NOMO-1 treated with DMSO at 0.1 percent for 48 hours (cell line): ENCODE measurements at regions not wholly inside any gene's neighbourhood (a gene's known extent, or its start where the extent isn't known, plus 50 kb on each side); places are given as distances from the start of the nearest gene placed in this dataset.

Experiments used
- DNase-seq: peaks from one replicate; lab custom pipeline; 2025; ENCODE audit not compliant: unreplicated experiment; lab: John Stamatoyannopoulos, UW

DNA sequence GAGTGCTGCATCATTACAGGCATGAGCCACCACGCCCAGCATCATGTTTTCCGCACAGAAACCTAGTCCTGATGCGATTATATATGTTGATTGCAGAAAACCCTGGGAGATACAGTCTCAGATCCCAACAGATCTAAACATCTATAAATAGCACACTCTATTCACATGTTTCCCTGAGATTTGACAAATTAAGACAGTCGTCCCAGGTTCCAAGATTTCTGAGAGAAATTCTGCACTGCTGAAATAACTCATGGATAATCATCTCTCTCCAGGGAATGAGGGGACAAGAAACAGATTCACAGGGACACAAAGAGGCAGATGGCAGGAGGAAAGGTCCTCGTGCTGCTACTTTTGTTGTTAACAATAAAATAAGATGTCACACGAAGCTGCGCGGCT, 393.1 kb upstream of the CELF2 start:
- DNase-seq = no peak

DNA sequence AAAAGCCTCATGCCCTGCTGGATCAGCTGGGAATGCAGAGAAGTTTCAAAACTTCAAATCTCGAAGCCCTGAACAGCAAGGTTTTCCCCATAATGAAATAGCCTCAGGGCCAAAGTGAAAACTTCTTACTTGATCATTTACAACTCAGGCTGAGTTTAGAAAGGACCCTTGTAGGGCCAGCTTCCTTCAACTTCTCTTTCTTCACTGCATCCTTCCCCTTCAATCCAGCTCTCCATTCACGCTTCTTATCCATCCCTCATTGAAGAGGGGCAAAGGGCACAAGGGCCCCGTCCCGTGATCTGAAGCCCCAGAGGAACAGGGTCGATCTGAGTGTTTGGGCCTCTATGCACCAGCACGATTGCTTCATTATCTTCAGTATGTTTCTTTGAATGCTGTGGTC, 392.2 kb upstream of the CELF2 start:
- DNase-seq = no peak

DNA sequence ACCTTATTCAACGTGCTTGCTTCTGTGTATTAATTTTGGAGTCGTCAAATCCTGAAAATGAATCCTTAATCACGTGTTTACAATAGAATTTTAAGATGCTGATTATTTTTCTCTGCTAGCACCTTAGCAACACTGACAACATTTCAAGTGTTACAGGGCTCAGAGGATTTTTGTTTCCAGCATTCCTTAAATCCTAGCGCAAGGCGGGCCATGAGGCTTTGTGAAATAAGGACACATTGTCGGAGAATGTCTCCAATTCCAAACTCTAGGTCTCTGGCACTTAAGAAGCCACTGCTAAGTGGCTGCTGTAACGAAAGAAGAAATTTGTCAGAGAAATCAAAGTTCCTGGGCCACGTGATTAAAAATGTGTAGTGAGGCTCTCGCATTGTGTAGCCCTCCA, 390.9 kb upstream of the CELF2 start:
- no peak for DNase-seq

- no peak for DNase-seq
These were observed 390.3 kb upstream of the CELF2 start for GRCh38 chr10:10627414-10627813.

DNA sequence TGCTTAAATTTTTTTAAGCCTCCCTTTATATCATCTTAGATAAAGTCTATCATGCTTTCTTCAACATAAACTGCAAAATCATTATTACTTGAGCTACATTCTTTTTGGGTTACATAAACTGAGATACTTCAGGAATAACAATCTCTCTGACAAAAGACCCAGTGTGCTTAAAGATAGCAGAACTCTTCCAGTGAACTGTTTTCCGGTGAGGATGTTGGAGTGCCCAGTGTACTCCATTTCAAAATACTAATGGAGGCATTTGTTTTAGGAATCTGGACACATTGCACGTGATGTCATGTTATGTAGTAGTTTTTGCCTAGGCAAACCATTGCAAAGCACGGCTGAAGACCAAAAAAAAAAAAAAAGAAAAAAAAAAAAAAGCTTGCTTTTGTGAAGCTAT, 388.2 kb upstream of the CELF2 start:
- DNase-seq = no peak

DNA sequence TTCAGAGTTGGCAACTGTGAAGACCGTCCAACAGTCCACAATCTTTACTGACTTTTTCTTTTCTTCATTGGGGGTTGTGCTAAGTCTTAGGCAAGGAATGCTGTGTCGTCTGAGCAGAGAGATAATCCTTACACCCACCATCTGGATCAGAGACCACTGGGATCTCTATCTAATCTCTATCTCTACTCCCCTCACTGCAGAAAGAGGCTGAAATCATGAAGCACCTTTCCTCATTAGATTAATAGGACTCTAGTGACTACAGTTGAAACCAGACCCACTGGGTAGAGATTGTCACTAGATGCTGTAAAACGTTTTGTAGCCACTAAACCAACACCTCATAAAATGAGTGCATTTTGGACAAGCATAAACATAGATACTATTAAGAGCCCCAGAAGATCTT, 387.4 kb upstream of the CELF2 start:
- no peak for DNase-seq

DNA sequence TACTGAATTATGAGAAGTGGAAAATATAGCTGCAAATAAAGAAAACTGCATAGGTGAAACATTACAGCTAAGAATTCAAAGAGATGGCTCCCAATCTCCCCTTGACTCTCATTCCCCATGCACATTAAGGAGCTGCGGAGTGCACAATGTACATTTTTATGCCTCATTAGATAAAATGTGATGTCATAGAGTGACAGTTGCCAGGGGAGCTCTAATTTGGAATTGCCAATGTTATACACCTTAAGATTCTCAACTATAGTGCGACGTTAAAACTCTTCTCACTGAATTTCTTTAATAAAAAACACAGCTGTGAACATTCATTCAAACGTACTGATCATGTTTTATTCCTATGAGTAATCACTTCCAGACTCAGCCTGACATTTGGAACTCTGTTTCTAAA, 386.9 kb upstream of the CELF2 start:
- DNase-seq = no peak

DNA sequence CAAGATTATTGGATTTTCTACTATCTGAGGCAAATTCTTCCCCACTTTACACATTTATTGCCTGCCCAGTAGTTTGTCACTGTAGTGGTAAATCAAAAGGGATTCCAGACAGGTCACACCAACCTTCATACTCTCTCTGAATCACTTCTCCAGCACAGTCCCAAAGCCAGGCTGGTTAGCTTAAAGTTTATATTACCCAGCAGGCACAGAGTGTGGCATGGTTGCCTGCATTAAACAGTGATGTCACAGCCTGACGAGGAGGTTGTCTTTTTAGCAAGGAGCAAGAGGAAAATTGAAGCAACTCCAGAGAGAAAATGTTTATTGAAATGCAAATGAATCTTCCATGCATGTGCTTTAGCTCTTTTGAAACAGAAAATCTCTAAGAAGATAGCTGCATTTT, 375.5 kb upstream of the CELF2 start:
- no peak for DNase-seq

GRCh38 chr10:10642751-10643150, 374.9 kb upstream of the CELF2 start:
- DNase-seq = no peak

DNA sequence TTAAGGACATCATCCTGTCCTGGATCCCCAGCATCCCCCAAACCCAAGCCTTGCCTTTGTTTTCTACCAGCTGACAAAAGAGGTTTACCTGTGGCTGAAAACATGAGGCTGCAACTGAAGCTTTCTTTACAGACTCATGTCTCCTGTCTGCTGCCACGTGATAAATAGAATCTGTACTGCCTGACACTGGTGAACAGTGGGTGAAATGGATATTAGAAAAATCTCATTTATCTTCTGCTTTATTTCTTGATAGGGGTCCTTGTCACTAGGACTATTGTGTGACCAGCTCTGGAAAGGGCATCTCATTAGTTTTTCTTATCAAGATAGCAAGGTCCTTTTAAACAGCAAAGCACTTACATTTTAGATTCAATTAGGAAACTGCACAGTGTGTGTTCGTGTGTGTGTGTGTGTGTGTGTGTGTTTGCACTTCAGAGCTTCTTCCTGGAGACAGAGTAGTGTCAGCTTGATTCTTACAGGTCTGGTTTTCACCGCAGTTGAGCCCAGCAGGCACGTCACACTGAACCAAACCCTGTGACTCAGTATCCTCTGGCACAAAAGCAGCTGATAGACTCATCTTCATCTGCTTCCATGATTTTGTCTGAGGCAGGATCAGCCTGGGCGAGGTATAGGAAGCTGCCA, 373.5 kb upstream of the CELF2 start:
- DNase-seq = no peak

GRCh38 chr10:10644676-10645385, 372.8 kb upstream of the CELF2 start:
- no peak for DNase-seq

DNA sequence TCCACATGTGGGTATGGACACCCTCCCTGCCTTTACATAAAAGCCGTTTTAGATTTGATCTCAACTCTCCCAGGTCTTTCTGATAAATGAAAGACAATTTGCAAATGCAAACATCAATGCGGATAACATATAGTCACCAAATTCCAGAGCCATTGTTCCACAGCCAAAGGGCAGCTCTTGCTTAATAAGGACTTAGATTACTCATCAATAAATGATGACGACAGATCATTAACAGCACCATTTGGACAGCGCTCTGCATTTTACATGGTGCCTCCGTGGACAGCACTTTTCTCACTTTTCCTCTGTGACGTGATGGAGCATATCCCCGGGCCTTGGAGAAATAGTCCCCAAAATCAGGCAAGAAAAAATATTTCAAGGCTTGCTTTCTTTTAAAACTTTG, 370.3 kb upstream of the CELF2 start:
- no peak for DNase-seq

- peak; percentile 4 for DNase-seq
These were observed 360.4 kb upstream of the CELF2 start for GRCh38 chr10:10657139-10657760.

GRCh38 chr10:10658172-10658785, 359.4 kb upstream of the CELF2 start:
- DNase-seq = peak; percentile 77

DNA sequence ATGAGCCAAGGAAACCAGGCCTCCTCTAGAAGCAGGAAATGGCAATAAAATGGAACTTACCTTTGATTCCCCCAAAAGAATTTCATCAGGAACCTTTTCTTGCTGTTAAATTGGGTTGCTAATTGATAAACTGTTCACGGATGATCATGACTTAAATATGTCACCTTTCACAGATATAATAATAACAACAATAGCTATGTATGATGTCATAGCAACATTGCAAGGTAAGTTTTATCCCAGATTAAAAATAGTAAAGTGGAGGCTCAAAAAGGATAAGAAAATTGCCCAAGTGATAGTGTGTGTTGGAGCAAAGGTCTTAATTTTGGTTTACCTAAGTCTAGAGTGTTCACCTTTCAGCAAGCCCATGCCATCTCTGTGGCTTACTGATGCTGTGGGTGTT, 357.6 kb upstream of the CELF2 start:
- no peak for DNase-seq

- no peak for DNase-seq
These were observed 356.5 kb upstream of the CELF2 start for GRCh38 chr10:10661176-10661575.

- DNase-seq = peak; percentile 84
These were observed 354.8 kb upstream of the CELF2 start for GRCh38 chr10:10662716-10663408.

GRCh38 chr10:10663622-10664021, 354.1 kb upstream of the CELF2 start:
- peak; percentile 33 for DNase-seq

GRCh38 chr10:10665750-10666149, 351.9 kb upstream of the CELF2 start:
- DNase-seq = no peak

- no peak for DNase-seq
These were observed 350.2 kb upstream of the CELF2 start for GRCh38 chr10:10667466-10667865.

- no peak for DNase-seq
These were observed 340.7 kb upstream of the CELF2 start for GRCh38 chr10:10676972-10677371.
